ENCODE measurements at regions not wholly inside any gene's neighbourhood (a gene's known extent, or its start where the extent isn't known, plus 50 kb on each side); places are given as distances from the start of the nearest gene placed in this dataset.

GRCh38 chr10:21406595-21407193, 118.8 kb downstream of the SKIDA1 start:
- TF ChIP-seq EZH2 (IDR thresholded peaks at IDR 0.05; ENCODE audit: low read length, missing control alignments) (no peak), CTCF (conservative IDR thresholded peaks at IDR 0.05 in 1 of 2, IDR thresholded peaks at IDR 0.05 in 1 of 2; ENCODE audit: low read depth in 1 of 2, low read length in 2 of 2) (no peak)
